ENCODE measurements at regions not wholly inside any gene's neighbourhood (a gene's known extent, or its start where the extent isn't known, plus 50 kb on each side); places are given as distances from the start of the nearest gene placed in this dataset.

DNA sequence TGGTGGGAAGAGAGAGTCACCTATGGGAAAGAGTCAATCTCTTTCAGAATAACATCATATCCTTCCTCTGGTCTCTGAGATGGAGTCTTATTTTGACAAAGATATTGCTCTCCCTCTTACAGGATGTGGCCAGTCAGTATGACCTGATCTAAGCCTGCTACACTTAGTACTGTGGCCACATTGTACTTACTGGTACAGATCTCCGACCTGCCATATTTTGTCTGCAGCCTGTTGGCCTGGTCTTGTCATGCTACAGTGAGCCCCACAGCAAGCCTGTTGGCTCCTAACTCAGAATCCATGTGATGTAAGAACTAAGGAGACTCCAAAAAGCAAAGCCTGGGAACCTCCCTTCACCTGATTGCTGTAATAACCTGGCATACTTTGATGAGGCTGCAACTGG lies 377.8 kb downstream of the SFMBT2 start:
- TF ChIP-seq, protein P1, sequence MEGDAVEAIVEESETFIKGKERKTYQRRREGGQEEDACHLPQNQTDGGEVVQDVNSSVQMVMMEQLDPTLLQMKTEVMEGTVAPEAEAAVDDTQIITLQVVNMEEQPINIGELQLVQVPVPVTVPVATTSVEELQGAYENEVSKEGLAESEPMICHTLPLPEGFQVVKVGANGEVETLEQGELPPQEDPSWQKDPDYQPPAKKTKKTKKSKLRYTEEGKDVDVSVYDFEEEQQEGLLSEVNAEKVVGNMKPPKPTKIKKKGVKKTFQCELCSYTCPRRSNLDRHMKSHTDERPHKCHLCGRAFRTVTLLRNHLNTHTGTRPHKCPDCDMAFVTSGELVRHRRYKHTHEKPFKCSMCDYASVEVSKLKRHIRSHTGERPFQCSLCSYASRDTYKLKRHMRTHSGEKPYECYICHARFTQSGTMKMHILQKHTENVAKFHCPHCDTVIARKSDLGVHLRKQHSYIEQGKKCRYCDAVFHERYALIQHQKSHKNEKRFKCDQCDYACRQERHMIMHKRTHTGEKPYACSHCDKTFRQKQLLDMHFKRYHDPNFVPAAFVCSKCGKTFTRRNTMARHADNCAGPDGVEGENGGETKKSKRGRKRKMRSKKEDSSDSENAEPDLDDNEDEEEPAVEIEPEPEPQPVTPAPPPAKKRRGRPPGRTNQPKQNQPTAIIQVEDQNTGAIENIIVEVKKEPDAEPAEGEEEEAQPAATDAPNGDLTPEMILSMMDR (IDR thresholded peaks at IDR 0.05; ENCODE audit: poor library complexity): no peak
- no peak for TF ChIP-seq EZH2 (IDR thresholded peaks at IDR 0.05; ENCODE audit: borderline replicate concordance)
- TF ChIP-seq EZH2phosphoT487 (IDR thresholded peaks at IDR 0.05; ENCODE audit: low read depth, severe bottlenecking, unreplicated experiment): no peak
